ENCODE measurements at regions not wholly inside any gene's neighbourhood (a gene's known extent, or its start where the extent isn't known, plus 50 kb on each side); places are given as distances from the start of the nearest gene placed in this dataset.

DNA sequence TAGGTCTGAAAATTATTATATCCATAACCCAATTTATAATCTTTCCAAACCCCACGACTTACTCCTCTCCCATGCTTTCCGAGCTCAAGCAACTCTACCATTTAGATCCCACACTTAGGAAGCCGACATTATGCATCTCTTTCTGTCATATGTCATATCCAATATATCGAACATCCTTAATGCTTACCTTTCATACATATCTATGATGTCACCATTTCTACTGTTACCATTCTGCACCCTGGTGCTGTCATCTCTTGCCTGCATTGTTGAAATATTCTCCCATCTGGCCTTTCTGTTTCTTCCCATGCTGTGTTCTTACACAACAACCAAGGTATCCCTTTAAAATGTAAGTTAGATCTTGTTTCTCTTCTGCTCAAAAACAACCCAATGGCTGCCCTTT is 127.1 kb upstream of the MC4R start:
- Histone ChIP-seq H3K27me3 (ENCODE audit: insufficient read depth, low read length) (no peaks in the 10 kb centered on the region), H3K36me3 (ENCODE audit: insufficient read depth, low read length) (no peaks in the 10 kb centered on the region), H3K4me1 (ENCODE audit: insufficient read depth, low read length) (no peaks in the 10 kb centered on the region), H3K9me3 (ENCODE audit: insufficient read depth, low read depth, low read length) (no peaks in the 10 kb centered on the region), H3K4me2 (ENCODE audit: low read length) (no peak overlapping the region), H3K9ac (ENCODE audit: low read length) (no peak overlapping the region), H3K27ac (ENCODE audit: low read depth, low read length) (no peak overlapping the region), H4K20me1 (ENCODE audit: insufficient read depth, low read length) (no peaks in the 10 kb centered on the region), H2AFZ (ENCODE audit: low read depth, low read length) (no peak overlapping the region), H3K4me3 (ENCODE audit: insufficient read depth, low read depth, low read length) (no peak overlapping the region), H3K79me2 (ENCODE audit: insufficient read depth, low read length) (no peaks in the 10 kb centered on the region)
- Mint-ChIP-seq H3K27me3 (ENCODE audit: low read depth, unreplicated experiment) (no peaks in the 10 kb centered on the region), H3K36me3 (ENCODE audit: low read depth, unreplicated experiment) (no peaks in the 10 kb centered on the region), H3K27ac (ENCODE audit: unreplicated experiment) (no peak overlapping the region), H3K9me3 (ENCODE audit: unreplicated experiment) (no peaks in the 10 kb centered on the region), H3K4me3 (ENCODE audit: unreplicated experiment) (no peak overlapping the region), H3K4me1 (ENCODE audit: low read depth, unreplicated experiment) (no peaks in the 10 kb centered on the region)
- DNase-seq (ENCODE audit: low read depth), result no peak
- FAIRE-seq, result no peak
- no peak for TF ChIP-seq EZH2 (IDR thresholded peaks at IDR 0.05; ENCODE audit: insufficient read depth, low read length)
- TF ChIP-seq, protein P1, sequence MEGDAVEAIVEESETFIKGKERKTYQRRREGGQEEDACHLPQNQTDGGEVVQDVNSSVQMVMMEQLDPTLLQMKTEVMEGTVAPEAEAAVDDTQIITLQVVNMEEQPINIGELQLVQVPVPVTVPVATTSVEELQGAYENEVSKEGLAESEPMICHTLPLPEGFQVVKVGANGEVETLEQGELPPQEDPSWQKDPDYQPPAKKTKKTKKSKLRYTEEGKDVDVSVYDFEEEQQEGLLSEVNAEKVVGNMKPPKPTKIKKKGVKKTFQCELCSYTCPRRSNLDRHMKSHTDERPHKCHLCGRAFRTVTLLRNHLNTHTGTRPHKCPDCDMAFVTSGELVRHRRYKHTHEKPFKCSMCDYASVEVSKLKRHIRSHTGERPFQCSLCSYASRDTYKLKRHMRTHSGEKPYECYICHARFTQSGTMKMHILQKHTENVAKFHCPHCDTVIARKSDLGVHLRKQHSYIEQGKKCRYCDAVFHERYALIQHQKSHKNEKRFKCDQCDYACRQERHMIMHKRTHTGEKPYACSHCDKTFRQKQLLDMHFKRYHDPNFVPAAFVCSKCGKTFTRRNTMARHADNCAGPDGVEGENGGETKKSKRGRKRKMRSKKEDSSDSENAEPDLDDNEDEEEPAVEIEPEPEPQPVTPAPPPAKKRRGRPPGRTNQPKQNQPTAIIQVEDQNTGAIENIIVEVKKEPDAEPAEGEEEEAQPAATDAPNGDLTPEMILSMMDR (IDR thresholded peaks at IDR 0.05; ENCODE audit: insufficient read depth, low read depth, low read length), result no peak

DNA sequence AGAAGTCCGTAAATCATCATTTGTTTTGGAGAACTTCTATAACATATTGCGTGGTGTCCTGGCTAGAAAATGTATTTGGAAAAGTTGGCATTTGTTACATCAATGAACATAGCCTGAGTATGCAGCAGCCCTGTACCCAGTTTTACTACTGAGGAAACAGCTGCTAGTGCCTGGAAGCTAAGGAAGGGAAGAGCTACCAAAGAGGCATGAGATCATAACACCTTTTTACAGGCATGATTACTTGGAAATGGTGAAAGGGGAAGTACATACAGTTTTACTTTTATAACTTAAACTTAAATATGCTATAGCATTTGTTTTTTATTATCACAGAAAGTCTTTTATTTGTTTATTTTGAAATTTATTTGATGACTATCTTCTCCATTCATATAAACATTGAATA is 128.4 kb upstream of the MC4R start:
- Histone ChIP-seq H3K4me2 (ENCODE audit: low read length) (no peak overlapping the region), H3K4me1 (ENCODE audit: insufficient read depth, low read length) (no peaks in the 10 kb centered on the region), H3K36me3 (ENCODE audit: insufficient read depth, low read length) (no peaks in the 10 kb centered on the region), H4K20me1 (ENCODE audit: insufficient read depth, low read length) (no peaks in the 10 kb centered on the region), H3K9me3 (ENCODE audit: insufficient read depth, low read depth, low read length) (no peaks in the 10 kb centered on the region), H3K27me3 (ENCODE audit: insufficient read depth, low read length) (no peaks in the 10 kb centered on the region), H3K79me2 (ENCODE audit: insufficient read depth, low read length) (no peaks in the 10 kb centered on the region), H3K4me3 (ENCODE audit: insufficient read depth, low read depth, low read length) (no peak overlapping the region), H3K27ac (ENCODE audit: low read depth, low read length) (no peak overlapping the region), H2AFZ (ENCODE audit: low read depth, low read length) (no peak overlapping the region), H3K9ac (ENCODE audit: low read length) (no peak overlapping the region)
- DNase-seq (ENCODE audit: low read depth) (no peak), FAIRE-seq (no peak)
- Mint-ChIP-seq H3K27ac (ENCODE audit: unreplicated experiment) (no peak overlapping the region), H3K9me3 (ENCODE audit: unreplicated experiment) (no peaks in the 10 kb centered on the region), H3K4me1 (ENCODE audit: low read depth, unreplicated experiment) (no peaks in the 10 kb centered on the region), H3K36me3 (ENCODE audit: low read depth, unreplicated experiment) (no peaks in the 10 kb centered on the region), H3K27me3 (ENCODE audit: low read depth, unreplicated experiment) (no peaks in the 10 kb centered on the region), H3K4me3 (ENCODE audit: unreplicated experiment) (no peak overlapping the region)
- no peak for TF ChIP-seq EZH2 (IDR thresholded peaks at IDR 0.05; ENCODE audit: insufficient read depth, low read length)
- TF ChIP-seq, protein P1 (IDR thresholded peaks at IDR 0.05; ENCODE audit: insufficient read depth, low read depth, low read length), result no peak

DNA sequence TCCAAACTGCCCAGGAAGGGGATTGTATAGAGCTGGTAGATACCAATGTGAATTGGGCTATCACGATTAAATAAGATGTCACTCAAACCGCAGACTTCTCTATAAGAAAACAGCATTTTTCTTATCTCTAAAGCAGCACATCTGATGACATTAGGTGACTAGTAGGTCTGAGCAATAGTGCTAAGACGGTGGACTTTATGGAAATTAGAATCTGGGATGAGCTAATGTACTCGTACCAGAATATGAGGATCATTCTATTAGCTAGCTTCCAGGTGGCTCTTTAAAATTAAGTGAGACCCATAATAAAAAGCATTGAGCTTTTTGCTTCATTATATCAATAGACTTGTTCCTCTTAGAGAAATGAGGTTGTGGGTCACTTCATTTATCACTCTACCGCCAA is 130.0 kb upstream of the MC4R start:
- Histone ChIP-seq H3K4me2 (ENCODE audit: low read length) (no peak overlapping the region), H2AFZ (ENCODE audit: low read depth, low read length) (no peak overlapping the region), H3K9me3 (ENCODE audit: insufficient read depth, low read depth, low read length) (no peaks in the 10 kb centered on the region), H3K79me2 (ENCODE audit: insufficient read depth, low read length) (no peaks in the 10 kb centered on the region), H3K4me3 (ENCODE audit: insufficient read depth, low read depth, low read length) (no peak overlapping the region), H3K27ac (ENCODE audit: low read depth, low read length) (no peak overlapping the region), H4K20me1 (ENCODE audit: insufficient read depth, low read length) (no peaks in the 10 kb centered on the region), H3K9ac (ENCODE audit: low read length) (no peak overlapping the region), H3K36me3 (ENCODE audit: insufficient read depth, low read length) (no peaks in the 10 kb centered on the region), H3K27me3 (ENCODE audit: insufficient read depth, low read length) (no peaks in the 10 kb centered on the region), H3K4me1 (ENCODE audit: insufficient read depth, low read length) (no peaks in the 10 kb centered on the region)
- H3K4me3 Mint-ChIP-seq (ENCODE audit: unreplicated experiment), result no peak overlapping the region
- H3K27ac Mint-ChIP-seq (ENCODE audit: unreplicated experiment), result no peak overlapping the region
- no peak for TF ChIP-seq EZH2 (IDR thresholded peaks at IDR 0.05; ENCODE audit: insufficient read depth, low read length)
- TF ChIP-seq, protein P1 (IDR thresholded peaks at IDR 0.05; ENCODE audit: insufficient read depth, low read depth, low read length), result no peak
- H3K4me1 Mint-ChIP-seq (ENCODE audit: low read depth, unreplicated experiment), result no peaks in the 10 kb centered on the region
- DNase-seq (ENCODE audit: low read depth) (no peak), FAIRE-seq (no peak)
- H3K9me3 Mint-ChIP-seq (ENCODE audit: unreplicated experiment), result no peaks in the 10 kb centered on the region
- peaks cover 2% of the 10 kb centered on the region for H3K27me3 Mint-ChIP-seq (ENCODE audit: low read depth, unreplicated experiment)
- no peaks in the 10 kb centered on the region for H3K36me3 Mint-ChIP-seq (ENCODE audit: low read depth, unreplicated experiment)

Data from astrocyte (in vitro differentiated cells and primary cell).